SK-N-SH (cell line): ENCODE measurements at regions not wholly inside any gene's neighbourhood (a gene's known extent, or its start where the extent isn't known, plus 50 kb on each side); places are given as distances from the start of the nearest gene placed in this dataset.
A peak's percentile ranks its signal among the peaks of the same experiment; 100 is the strongest.

Source experiments
- CTCF ChIA-PET: fragments of 300-600, 350-600 bp; formaldehyde crosslinking; extraction: SDS; loops from one replicate; lab custom pipeline; 2021; lab: Yijun Ruan, JAX
- POLR2A ChIA-PET: fragments of 350-600 bp; sonication (Branson Sonifier 250); formaldehyde crosslinking; extraction: SDS; loops from one replicate; lab custom pipeline; 2020; ENCODE audit warnings: antibody characterized with exemption, inconsistent platforms; lab: Yijun Ruan, JAX
- DNase-seq: peaks from one replicate; pipeline ENCODE4 v3.0.0; 2012
- H2AFZ ChIP-seq: fragments of 200-600 bp; sonication (generic); 2 replicates; pipeline ENCODE4 v1.8.1; 2016; ENCODE audit warnings: antibody characterized with exemption, mild to moderate bottlenecking, low read depth
- H3F3A ChIP-seq: fragments of 200-600 bp; sonication (generic); replicated peaks from 2 replicates; pipeline ENCODE3; 2016; ENCODE audit warnings: antibody characterized with exemption, mild to moderate bottlenecking; ENCODE audit not compliant: insufficient read depth
- H3K27ac ChIP-seq, 2 experiments: fragments of 200-500 bp in 1 of 2; fragments of 200-600 bp in 1 of 2; sonication (Bioruptor generic) in 1 of 2; sonication (generic), shearing (Covaris generic) in 1 of 2; 2 replicates each; pipeline versions ENCODE4 v1.5.1 to v1.6.1; 2014 to 2016; ENCODE audit warnings: low read depth in 2 of 2, inconsistent platforms in 1 of 2, low read length in 1 of 2, mild to moderate bottlenecking in 1 of 2, mixed read lengths in 1 of 2
- H3K27me3 ChIP-seq: fragments of 200-600 bp; sonication (generic), shearing (Covaris generic); 2 replicates; pipeline ENCODE4 v1.6.1; 2016; ENCODE audit warnings: mixed run types; ENCODE audit not compliant: insufficient read depth
- H3K36me3 ChIP-seq, 2 experiments: fragments of 200-500 bp in 1 of 2; fragments of 200-600 bp in 1 of 2; sonication (Bioruptor generic) in 1 of 2; sonication (generic) in 1 of 2; replicated peaks in 1 of 2; 2 replicates each; pipeline versions ENCODE3 to v1.5.1; 2014 to 2016; ENCODE audit warnings: low read length in 1 of 2, mild to moderate bottlenecking in 1 of 2; ENCODE audit not compliant: insufficient read depth in 2 of 2, control insufficient read depth in 1 of 2
- H3K4me1 ChIP-seq, 2 experiments: fragments of 200-500 bp in 1 of 2; fragments of 200-600 bp in 1 of 2; sonication (Bioruptor generic) in 1 of 2; sonication (generic), shearing (Covaris generic) in 1 of 2; 2 replicates each; pipeline versions ENCODE4 v1.5.1 to v1.6.1; 2014 to 2016; ENCODE audit warnings: low read depth in 1 of 2, low read length in 1 of 2, mixed run types in 1 of 2; ENCODE audit not compliant: insufficient read depth in 2 of 2, control insufficient read depth in 1 of 2
- H3K4me2 ChIP-seq: fragments of 200-600 bp; sonication (generic), shearing (Covaris generic); 2 replicates; pipeline ENCODE4 v1.6.1; 2017; ENCODE audit warnings: mixed run types
- H3K4me3 ChIP-seq, 2 experiments: fragments of 200-500 bp in 1 of 2; fragments of 200-600 bp in 1 of 2; sonication (Bioruptor generic) in 1 of 2; sonication (generic), shearing (Covaris generic) in 1 of 2; 2 replicates each; pipeline versions ENCODE4 v1.5.1 to v1.8.1; 2014 to 2016; ENCODE audit warnings: low read depth in 2 of 2, inconsistent platforms in 1 of 2, low read length in 1 of 2, mild to moderate bottlenecking in 1 of 2, mixed read lengths in 1 of 2, moderate library complexity in 1 of 2
- H3K79me2 ChIP-seq: fragments of 200-600 bp; sonication (generic); 2 replicates; pipeline ENCODE4 v1.8.1; 2017; ENCODE audit warnings: mild to moderate bottlenecking; ENCODE audit not compliant: insufficient read depth
- H3K9ac ChIP-seq: fragments of 200-600 bp; sonication (generic); 2 replicates; pipeline ENCODE4 v1.6.1; 2017; ENCODE audit warnings: mixed run types
- H3K9me2 ChIP-seq: fragments of 200-600 bp; sonication (generic); 2 replicates; pipeline ENCODE4 v1.6.1; 2017; ENCODE audit warnings: mixed run types
- H3K9me3 ChIP-seq: fragments of 200-600 bp; sonication (generic); 2 replicates; pipeline ENCODE4 v1.6.1; 2017; ENCODE audit warnings: mixed run types, mild to moderate bottlenecking, moderate library complexity
- H4K20me1 ChIP-seq: fragments of 200-600 bp; sonication (generic); 2 replicates; pipeline ENCODE4 v1.6.1; 2017; ENCODE audit warnings: mild to moderate bottlenecking, mixed run types; ENCODE audit not compliant: insufficient read depth
- ELF1 ChIP-seq: IDR thresholded peaks from 2 replicates; pipeline ENCODE4 v1.4.0; 2012
- GATA2 ChIP-seq: sonication (generic); formaldehyde crosslinking; IDR thresholded peaks from 2 replicates; pipeline ENCODE4 v1.5.0; 2020; ENCODE audit warnings: mild to moderate bottlenecking, missing genetic modification reagents
- MXI1 ChIP-seq: IDR thresholded peaks from 2 replicates; pipeline ENCODE4 v1.6.1; 2012; ENCODE audit warnings: mild to moderate bottlenecking, low read depth, low read length, improper control_type of control experiment
- NRF1 ChIP-seq: IDR thresholded peaks from 2 replicates; pipeline ENCODE4 v1.6.1; 2012; ENCODE audit warnings: low read depth, mild to moderate bottlenecking, low read length
- RCOR1 ChIP-seq: fragments of 150-350 bp; IDR thresholded peaks from 2 replicates; pipeline ENCODE4 v1.6.1; 2017; ENCODE audit warnings: antibody characterized with exemption, low read length
- SMC3 ChIP-seq: IDR thresholded peaks from 2 replicates; pipeline ENCODE4 v1.6.1; 2012; ENCODE audit warnings: low read depth, low read length, improper control_type of control experiment
- YY1 ChIP-seq: IDR thresholded peaks from 2 replicates; pipeline ENCODE4 v1.4.0; 2012; ENCODE audit warnings: low read depth, mild to moderate bottlenecking
- WGBS: methylation state at CpG from one replicate; pipeline ENCODE4 v1.1.6; 2017; ENCODE audit warnings: low lambda C conversion rate; 5-methylcytosine and 5-hydroxymethylcytosine counted together
- TF ChIP-seq, protein P1 (sequence below): IDR thresholded peaks from 2 replicates; pipeline ENCODE4 v1.4.0; 2012; ENCODE audit warnings: low read depth, borderline replicate concordance

DNA sequence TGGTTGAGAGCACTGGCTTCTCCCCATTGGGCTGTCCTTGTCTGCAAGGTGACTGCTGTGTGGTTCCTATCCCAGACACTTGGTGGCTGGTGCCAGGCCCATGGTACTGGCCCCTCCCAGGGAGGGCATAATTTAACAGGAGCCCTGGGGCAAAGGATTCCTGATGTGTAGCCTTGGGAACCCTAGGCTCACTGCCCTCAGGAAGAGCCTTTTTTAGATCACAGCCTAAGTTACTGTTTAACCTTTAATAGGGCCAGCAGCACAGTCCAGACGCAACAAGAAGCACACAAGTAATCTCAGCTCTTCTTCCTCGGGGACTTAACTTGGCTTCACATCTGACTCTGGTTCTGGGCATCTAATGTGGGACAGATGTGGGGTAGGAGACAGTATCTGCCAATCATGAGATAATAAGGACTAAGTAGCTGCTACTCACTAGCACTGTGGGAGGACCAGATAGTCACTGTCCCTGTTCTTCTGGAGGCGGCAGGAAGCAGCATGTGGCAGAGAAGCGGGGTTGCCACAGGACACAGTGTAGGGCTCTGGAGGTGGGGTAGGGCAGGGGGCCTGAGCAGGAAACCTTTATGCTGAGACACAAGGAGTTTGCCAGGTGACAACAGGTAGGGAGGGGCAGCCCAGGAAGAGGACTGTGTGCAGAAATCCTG is 136.3 kb downstream of the TMEM17 start:
- Histone ChIP-seq H3K27ac (peak overlapping the region in 1 of 2 experiments; percentile 45; a peak in 2 of 4 replicates), H3K4me3 (no peak overlapping the region), H3K4me2 (no peak overlapping the region), H3K9ac (no peak overlapping the region), H2AFZ (no peak overlapping the region), H3K79me2 (no peaks in the 10 kb centered on the region), H3K27me3 (no peaks in the 10 kb centered on the region), H4K20me1 (no peaks in the 10 kb centered on the region), H3K4me1 (peaks cover 0 to 14% of the 10 kb centered on the region in 2 experiments; a peak in 1 of 4 replicates), H3K9me3 (no peaks in the 10 kb centered on the region), H3F3A (no peaks in the 10 kb centered on the region), H3K9me2 (no peaks in the 10 kb centered on the region), H3K36me3 (no peaks in the 10 kb centered on the region)
- 59% methylated on average over 4 of the region's 4 CpGs for WGBS
- no peak for TF ChIP-seq ELF1
- TF ChIP-seq GATA2 (CRISPR knock-in tag), result 0 out of 2 replicates have a peak, but pooled peaks have one; percentile 21
- TF ChIP-seq NRF1, result no peak
- TF ChIP-seq RCOR1, result 0 out of 2 replicates have a peak, but pooled peaks have one; percentile 8
- TF ChIP-seq SMC3, result no peak
- TF ChIP-seq YY1, result no peak
- peak; percentile 65 for DNase-seq
- POLR2A ChIA-PET, result no interaction called here
- CTCF ChIA-PET, result interaction anchor here (1.2 to 1.5 kb wide), 2 partner anchors 11 to 29 kb away, joined by 3 read pairs; no protein-coding TSS in a partner anchor

DNA sequence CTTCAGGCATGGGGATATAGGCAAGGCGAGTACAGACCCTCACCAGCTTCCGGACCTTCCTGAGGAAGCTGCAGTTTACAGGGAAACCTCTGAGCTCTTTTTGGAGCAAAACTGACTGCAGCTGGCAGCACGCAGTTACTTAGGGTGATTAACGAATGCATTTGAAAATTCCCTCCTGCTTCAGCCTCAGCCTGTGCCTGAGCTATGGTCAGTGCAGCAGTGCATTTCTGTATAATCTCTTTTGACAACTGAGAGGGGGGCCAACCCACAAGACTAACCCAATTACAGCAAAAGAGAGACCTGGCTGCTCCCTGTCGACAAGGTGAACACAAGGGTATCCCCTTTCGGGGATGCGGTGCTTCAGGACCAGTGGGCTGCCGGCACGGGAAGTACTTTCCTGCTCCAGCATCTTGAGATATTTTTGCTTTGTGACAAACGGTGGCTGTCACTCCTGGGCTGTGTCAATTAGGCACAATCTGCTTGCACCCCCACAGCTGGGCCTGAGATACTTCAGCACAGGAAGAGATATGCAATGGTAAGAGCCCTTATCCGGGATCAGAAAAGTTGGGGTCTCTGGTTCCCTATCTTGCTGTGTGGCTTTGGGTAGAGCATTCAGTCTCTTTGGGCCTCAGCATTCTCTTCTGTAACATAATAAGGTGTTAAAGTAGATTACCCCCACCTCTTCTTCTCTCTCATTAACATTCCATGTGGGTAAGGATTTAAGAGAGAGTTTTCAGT is 141.0 kb downstream of the TMEM17 start:
- CTCF ChIA-PET, result interaction anchor here (1.0 to 1.8 kb wide), 2 partner anchors 62 to 133 kb away, joined by 3 read pairs; no protein-coding TSS in a partner anchor
- 0 out of 2 replicates have a peak, but pooled peaks have one; percentile 16 for TF ChIP-seq MXI1
- TF ChIP-seq, protein P1, sequence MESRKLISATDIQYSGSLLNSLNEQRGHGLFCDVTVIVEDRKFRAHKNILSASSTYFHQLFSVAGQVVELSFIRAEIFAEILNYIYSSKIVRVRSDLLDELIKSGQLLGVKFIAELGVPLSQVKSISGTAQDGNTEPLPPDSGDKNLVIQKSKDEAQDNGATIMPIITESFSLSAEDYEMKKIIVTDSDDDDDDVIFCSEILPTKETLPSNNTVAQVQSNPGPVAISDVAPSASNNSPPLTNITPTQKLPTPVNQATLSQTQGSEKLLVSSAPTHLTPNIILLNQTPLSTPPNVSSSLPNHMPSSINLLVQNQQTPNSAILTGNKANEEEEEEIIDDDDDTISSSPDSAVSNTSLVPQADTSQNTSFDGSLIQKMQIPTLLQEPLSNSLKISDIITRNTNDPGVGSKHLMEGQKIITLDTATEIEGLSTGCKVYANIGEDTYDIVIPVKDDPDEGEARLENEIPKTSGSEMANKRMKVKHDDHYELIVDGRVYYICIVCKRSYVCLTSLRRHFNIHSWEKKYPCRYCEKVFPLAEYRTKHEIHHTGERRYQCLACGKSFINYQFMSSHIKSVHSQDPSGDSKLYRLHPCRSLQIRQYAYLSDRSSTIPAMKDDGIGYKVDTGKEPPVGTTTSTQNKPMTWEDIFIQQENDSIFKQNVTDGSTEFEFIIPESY, result no peak
- WGBS, result 68% methylated on average over 4 of the region's 11 CpGs

More for the DNA sequence above, 141.0 kb downstream of the TMEM17 start:
- Histone ChIP-seq H3K9me2 (no peaks in the 10 kb centered on the region), H3K9me3 (no peaks in the 10 kb centered on the region), H3F3A (no peaks in the 10 kb centered on the region), H3K36me3 (no peaks in the 10 kb centered on the region), H3K9ac (no peak overlapping the region), H3K79me2 (no peaks in the 10 kb centered on the region), H3K4me2 (no peak overlapping the region), H3K4me1 (peaks cover 0 to 11% of the 10 kb centered on the region in 2 experiments; a peak in 1 of 4 replicates), H3K27ac (no peak overlapping the region; a peak in 1 of 4 replicates), H3K27me3 (no peaks in the 10 kb centered on the region), H4K20me1 (no peaks in the 10 kb centered on the region), H2AFZ (no peak overlapping the region), H3K4me3 (no peak overlapping the region)
- peak; percentile 58 for DNase-seq
- POLR2A ChIA-PET, result interaction anchor here (1.2 kb wide), 1 partner anchor 24 kb away, joined by 4 read pairs; no protein-coding TSS in a partner anchor
